Thoracic aorta (tissue), 2 donors: ENCODE measurements at regions not wholly inside any gene's neighbourhood (a gene's known extent, or its start where the extent isn't known, plus 50 kb on each side); places are given as distances from the start of the nearest gene placed in this dataset.
A peak's percentile ranks its signal among the peaks of the same experiment; 100 is the strongest.

Experiments
- ATAC-seq: fragments of 150-250 bp; one replicate; pipeline ENCODE4 v1.8.0; 2017; ENCODE audit warnings: low read depth; ENCODE audit not compliant: insufficient number of reproducible peaks, low FRiP score
- DNase-seq: peaks from one replicate; pipeline ENCODE4 v3.0.0-alpha.2; 2020; ENCODE audit warnings: low spot score
- H3K27ac ChIP-seq, 2 donors: fragments of 200-600 bp; sonication (generic); 1 replicate in 1 of 2; 2 replicates in 1 of 2; pipeline ENCODE4 v1.5.1; 2016; ENCODE audit warnings: mild to moderate bottlenecking in 2 of 2, moderate library complexity in 2 of 2
- H3K27me3 ChIP-seq: fragments of 200-600 bp; sonication (generic); replicated peaks from 2 replicates; pipeline ENCODE4 v1.6.0; 2016; ENCODE audit warnings: mild to moderate bottlenecking; ENCODE audit not compliant: insufficient read depth
- H3K36me3 ChIP-seq: fragments of 200-600 bp; sonication (generic); one replicate; pipeline ENCODE4 v1.5.1; 2016
- H3K4me1 ChIP-seq, 2 donors: fragments of 200-600 bp; sonication (generic); 1 replicate in 1 of 2; 2 replicates in 1 of 2; pipeline versions ENCODE4 v1.5.1 to v1.6.0; 2016; ENCODE audit warnings: low read depth in 2 of 2, mild to moderate bottlenecking in 1 of 2; ENCODE audit not compliant: control insufficient read depth in 1 of 2
- H3K4me3 ChIP-seq: fragments of 200-600 bp; sonication (generic); 2 replicates; pipeline ENCODE4 v1.5.1; 2016; ENCODE audit warnings: mild to moderate bottlenecking
- H3K9me3 ChIP-seq: fragments of 200-600 bp; sonication (generic); 2 replicates; pipeline ENCODE4 v1.5.1; 2016
- TF ChIP-seq, protein P1 (sequence below): fragments of 200-600 bp; sonication (generic); IDR thresholded peaks from one replicate; pipeline ENCODE4 v1.5.1; 2019; ENCODE audit warnings: antibody characterized with exemption

DNA sequence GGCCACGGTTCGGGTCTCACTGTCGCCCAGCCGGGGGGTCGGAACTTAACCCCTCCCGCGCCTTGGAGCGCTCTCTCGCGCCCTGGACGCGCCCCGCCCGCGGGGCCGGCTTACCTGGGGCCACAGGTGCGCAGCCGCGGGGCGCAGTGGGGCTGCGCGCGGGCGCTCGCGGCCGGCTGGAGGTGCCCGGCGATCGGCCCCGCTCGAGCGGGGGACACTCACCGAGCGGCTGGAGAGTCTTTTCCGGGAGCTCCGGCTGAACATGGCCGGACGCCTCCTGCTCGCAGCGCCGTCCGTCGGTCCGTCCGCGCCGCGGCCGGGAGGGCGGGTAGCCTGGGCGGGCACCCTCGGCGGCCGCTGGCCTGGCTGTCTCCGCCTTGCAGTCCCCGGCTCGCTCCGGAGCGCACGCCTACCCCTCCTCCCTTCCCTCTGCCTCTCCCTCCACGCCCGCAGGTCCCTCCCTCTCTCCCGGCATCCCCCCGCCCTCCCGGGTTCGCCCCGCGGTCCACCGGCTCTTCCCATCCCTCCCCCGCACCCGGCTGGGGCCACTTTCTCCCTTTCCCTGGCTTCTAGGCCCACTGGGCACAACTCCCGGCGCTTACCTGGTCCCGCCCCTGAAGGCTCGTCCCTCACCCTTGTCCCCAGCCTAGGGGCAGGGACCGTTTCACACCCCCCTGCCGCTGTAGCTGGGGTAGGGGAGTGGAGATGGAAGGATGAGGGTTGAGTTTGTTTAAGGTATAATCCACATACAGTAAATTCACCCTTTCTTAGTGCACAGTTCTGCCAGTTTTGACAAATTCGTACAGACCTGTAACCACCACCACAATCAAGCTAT lies 220.1 kb upstream of the PRICKLE2 start:
- DNase-seq, result no peak
- TF ChIP-seq, protein P1, sequence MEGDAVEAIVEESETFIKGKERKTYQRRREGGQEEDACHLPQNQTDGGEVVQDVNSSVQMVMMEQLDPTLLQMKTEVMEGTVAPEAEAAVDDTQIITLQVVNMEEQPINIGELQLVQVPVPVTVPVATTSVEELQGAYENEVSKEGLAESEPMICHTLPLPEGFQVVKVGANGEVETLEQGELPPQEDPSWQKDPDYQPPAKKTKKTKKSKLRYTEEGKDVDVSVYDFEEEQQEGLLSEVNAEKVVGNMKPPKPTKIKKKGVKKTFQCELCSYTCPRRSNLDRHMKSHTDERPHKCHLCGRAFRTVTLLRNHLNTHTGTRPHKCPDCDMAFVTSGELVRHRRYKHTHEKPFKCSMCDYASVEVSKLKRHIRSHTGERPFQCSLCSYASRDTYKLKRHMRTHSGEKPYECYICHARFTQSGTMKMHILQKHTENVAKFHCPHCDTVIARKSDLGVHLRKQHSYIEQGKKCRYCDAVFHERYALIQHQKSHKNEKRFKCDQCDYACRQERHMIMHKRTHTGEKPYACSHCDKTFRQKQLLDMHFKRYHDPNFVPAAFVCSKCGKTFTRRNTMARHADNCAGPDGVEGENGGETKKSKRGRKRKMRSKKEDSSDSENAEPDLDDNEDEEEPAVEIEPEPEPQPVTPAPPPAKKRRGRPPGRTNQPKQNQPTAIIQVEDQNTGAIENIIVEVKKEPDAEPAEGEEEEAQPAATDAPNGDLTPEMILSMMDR, result no peak
- H3K9me3 ChIP-seq, result no peaks in the 10 kb centered on the region
- peaks cover 7 to 18% of the 10 kb centered on the region in 2 donors for H3K4me1 ChIP-seq
- peak overlapping the region; percentile 63 for H3K4me3 ChIP-seq
- H3K27ac ChIP-seq, result no peak overlapping the region
- H3K27me3 ChIP-seq, result no peaks in the 10 kb centered on the region
- H3K36me3 ChIP-seq, result no peaks in the 10 kb centered on the region
- no peak for ATAC-seq

DNA sequence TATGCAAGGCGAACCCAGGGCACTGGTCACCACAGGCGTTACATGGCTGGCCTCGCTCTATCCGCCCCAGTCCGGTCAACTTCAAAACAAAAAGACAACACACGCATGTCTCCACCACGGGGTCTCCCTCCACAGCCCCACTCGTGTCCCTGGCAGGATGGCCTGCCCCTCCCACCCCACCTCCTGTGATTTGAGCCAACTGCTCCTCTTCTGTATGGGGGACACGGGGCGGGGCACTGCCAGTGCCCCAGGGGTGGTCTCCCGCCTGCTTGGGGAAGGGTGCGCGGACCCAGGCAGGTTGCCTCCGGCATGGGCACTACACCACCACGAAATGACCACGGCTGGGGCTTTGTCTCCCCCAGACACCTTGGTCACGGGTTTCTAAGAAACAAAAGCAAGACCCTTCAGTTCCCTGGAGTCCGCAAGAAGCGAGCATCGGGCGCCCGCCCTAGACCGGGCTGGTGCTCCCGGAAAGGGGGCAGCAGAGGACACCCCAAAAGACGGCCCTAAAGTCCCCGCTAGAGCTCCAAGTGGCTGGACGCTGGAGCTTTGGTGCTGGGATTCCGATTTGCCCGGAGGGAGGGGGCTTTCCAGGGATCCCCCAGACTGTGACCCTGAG lies 219.3 kb upstream of the PRICKLE2 start:
- H3K27me3 ChIP-seq, result no peaks in the 10 kb centered on the region
- no peaks in the 10 kb centered on the region for H3K9me3 ChIP-seq
- no peak overlapping the region for H3K27ac ChIP-seq
- H3K4me1 ChIP-seq, result peaks cover 7 to 23% of the 10 kb centered on the region in 2 donors
- DNase-seq (no peak), ATAC-seq (no peak)
- H3K36me3 ChIP-seq, result no peaks in the 10 kb centered on the region
- H3K4me3 ChIP-seq, result peak overlapping the region; percentile 63
- TF ChIP-seq, protein P1, result no peak

DNA sequence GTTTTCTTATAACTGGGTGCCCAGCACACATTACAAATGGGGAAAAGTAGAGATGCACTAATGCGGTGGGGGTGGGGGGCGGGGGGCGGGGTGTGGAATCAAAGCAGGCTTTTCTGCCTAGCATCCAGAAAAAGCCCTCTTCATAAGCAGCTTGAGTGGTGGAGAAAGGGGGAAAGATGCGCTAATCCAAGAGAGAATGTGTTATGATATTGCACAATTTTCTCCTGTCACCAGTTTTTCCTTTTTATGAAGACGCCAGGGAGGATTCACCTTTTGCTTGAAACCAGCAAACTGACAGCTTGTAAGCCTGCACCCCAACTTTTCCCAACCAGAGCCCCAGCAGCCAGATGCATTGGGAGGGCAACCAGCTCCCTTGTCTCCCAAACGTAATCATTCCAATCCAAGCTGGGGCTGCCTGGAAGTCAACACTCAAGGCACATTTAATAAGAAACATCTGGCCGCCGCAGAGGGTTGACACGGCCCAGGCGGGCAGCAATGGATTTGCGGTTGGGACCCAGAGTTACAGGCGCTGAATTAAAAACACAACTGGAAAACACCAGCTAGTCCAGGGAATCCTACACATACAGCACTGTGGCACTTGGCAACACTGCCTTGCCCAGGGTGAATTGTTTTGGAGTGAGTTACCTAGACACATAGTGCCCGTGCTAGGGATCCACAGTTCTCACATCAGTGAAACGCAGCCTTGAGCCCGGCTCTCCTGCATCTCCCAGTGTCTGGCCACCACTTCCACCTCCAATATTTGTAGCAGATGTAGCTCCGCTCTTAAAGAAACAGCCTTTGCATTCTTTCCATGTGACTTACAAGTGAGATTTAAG lies 218.5 kb upstream of the PRICKLE2 start:
- no peak for ATAC-seq
- peak overlapping the region; percentile 63 for H3K4me3 ChIP-seq
- TF ChIP-seq, protein P1, result no peak

DNA sequence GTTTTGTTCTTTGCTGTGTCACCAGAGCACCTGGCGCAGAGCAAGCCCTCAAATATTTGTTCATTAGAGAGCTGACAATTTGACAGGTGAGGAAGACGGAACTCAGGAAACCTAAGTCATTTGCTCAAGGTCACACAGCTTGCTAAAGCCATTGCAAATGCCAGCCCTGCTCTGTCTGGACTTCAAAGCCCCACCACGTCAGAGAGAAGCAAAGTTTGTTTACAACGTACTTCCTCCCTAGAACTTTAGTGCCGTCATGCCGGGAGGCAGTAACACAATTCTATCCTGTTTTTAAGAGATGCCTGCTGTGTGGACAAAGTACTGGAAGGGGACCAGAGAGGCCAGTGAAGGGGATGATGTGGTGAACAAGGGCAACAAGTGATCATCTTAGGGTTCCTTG lies 216.6 kb upstream of the PRICKLE2 start:
- ATAC-seq (no peak), DNase-seq (no peak)
- TF ChIP-seq, protein P1, result no peak
- Histone ChIP-seq H3K9me3 (no peaks in the 10 kb centered on the region), H3K4me3 (no peak overlapping the region), H3K27me3 (no peaks in the 10 kb centered on the region), H3K4me1 (peaks cover 7 to 35% of the 10 kb centered on the region in 2 donors), H3K27ac (no peak overlapping the region), H3K36me3 (no peaks in the 10 kb centered on the region)

More for the DNA sequence above, 218.5 kb upstream of the PRICKLE2 start:
- Histone ChIP-seq H3K27me3 (no peaks in the 10 kb centered on the region), H3K27ac (no peak overlapping the region), H3K36me3 (no peaks in the 10 kb centered on the region), H3K4me1 (peaks cover 7 to 27% of the 10 kb centered on the region in 2 donors), H3K9me3 (no peaks in the 10 kb centered on the region)
- no peak for DNase-seq

DNA sequence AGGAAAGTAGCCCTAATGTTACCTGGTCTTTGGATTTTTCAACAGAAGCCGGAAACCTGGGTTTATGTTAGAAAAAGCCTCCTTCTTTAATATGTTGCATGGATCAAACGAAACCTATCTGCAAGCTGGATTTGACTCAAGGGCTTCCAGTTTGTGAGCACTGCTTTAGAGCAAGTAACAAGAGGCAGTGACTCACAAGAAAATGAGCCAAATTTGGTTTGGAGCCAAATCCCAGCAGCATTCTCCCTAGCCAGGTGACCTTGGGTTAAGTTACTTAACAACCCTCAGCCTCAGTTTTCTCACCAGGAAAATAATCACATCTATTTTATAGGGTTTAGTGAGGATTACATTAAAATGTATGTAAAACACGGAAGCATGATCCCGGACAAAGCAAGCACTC lies 215.2 kb upstream of the PRICKLE2 start:
- no peak overlapping the region for H3K4me3 ChIP-seq
- H3K4me1 ChIP-seq, result peaks cover 7 to 35% of the 10 kb centered on the region in 2 donors
- H3K27me3 ChIP-seq, result no peaks in the 10 kb centered on the region
- no peaks in the 10 kb centered on the region for H3K9me3 ChIP-seq
- ATAC-seq, result peak; percentile 33
- TF ChIP-seq, protein P1, result no peak
- H3K36me3 ChIP-seq, result no peaks in the 10 kb centered on the region
- no peak overlapping the region for H3K27ac ChIP-seq
- no peak for DNase-seq
